GM23338 (cell line): ENCODE measurements at regions not wholly inside any gene's neighbourhood (a gene's known extent, or its start where the extent isn't known, plus 50 kb on each side); places are given as distances from the start of the nearest gene placed in this dataset.

ENCODE experiments used
- ATAC-seq: fragments of 200-7000 bp; cut with Tn5 transposase; 3 replicates; pipeline ENCODE4 v1.9.1; 2020
- DNase-seq: peaks from one replicate; pipeline ENCODE4 v3.0.0-alpha.2; 2015; ENCODE audit warnings: low spot score
- H2AFZ ChIP-seq: fragments of 200-600 bp; sonication (generic); 2 replicates; pipeline ENCODE4 v1.8.0; 2016; ENCODE audit warnings: antibody characterized with exemption, mild to moderate bottlenecking, moderate library complexity
- H3F3A ChIP-seq: fragments of 200-600 bp; sonication (generic); replicated peaks from 2 replicates; pipeline ENCODE4 v1.8.0; 2017; ENCODE audit warnings: antibody characterized with exemption, mixed run types, low read depth
- H3K27ac ChIP-seq: fragments of 200-600 bp; sonication (generic); 2 replicates; pipeline ENCODE4 v1.6.1; 2016; ENCODE audit warnings: low read depth
- H3K27me3 ChIP-seq: fragments of 200-600 bp; sonication (generic); 2 replicates; pipeline ENCODE4 v1.8.0; 2016; ENCODE audit warnings: mild to moderate bottlenecking, mixed run types, moderate library complexity; ENCODE audit not compliant: insufficient read depth
- H3K36me3 ChIP-seq: fragments of 200-600 bp; sonication (generic); 2 replicates; pipeline ENCODE4 v1.8.0; 2016; ENCODE audit warnings: mild to moderate bottlenecking; ENCODE audit not compliant: insufficient read depth
- H3K4me1 ChIP-seq: fragments of 200-600 bp; sonication (generic); 2 replicates; pipeline ENCODE4 v1.8.0; 2016; ENCODE audit warnings: mild to moderate bottlenecking, moderate library complexity; ENCODE audit not compliant: insufficient read depth
- H3K4me2 ChIP-seq: fragments of 200-600 bp; sonication (generic); 2 replicates; pipeline ENCODE4 v1.7.1; 2017; ENCODE audit warnings: mixed run types
- H3K4me3 ChIP-seq: fragments of 200-600 bp; sonication (generic); 2 replicates; pipeline ENCODE4 v1.6.1; 2016; ENCODE audit warnings: mixed run types
- H3K79me2 ChIP-seq: fragments of 200-600 bp; sonication (generic); replicated peaks from 2 replicates; pipeline ENCODE4 v1.8.0; 2017; ENCODE audit warnings: mild to moderate bottlenecking; ENCODE audit not compliant: insufficient read depth
- H3K9me2 ChIP-seq: fragments of 200-600 bp; sonication (generic); 2 replicates; pipeline ENCODE4 v1.8.0; 2017; ENCODE audit not compliant: insufficient read depth
- H4K20me1 ChIP-seq: fragments of 200-600 bp; sonication (generic); replicated peaks from 2 replicates; pipeline ENCODE4 v1.8.0; 2017; ENCODE audit warnings: mild to moderate bottlenecking; ENCODE audit not compliant: insufficient read depth
- H3K27ac Mint-ChIP-seq: 2 replicates; pipeline ENCODE4 v1.8.0; 2020; ENCODE audit warnings: inconsistent platforms, mild to moderate bottlenecking, moderate library complexity, mixed read lengths
- H3K27me3 Mint-ChIP-seq: 3 replicates; pipeline ENCODE4 v1.8.0; 2022; ENCODE audit warnings: low read depth, mild to moderate bottlenecking, moderate library complexity, mixed read lengths, inconsistent platforms; ENCODE audit not compliant: insufficient read depth, poor library complexity
- H3K36me3 Mint-ChIP-seq: 3 replicates; pipeline ENCODE4 v1.8.0; 2021; ENCODE audit warnings: low read depth, mild to moderate bottlenecking, inconsistent platforms, moderate library complexity, mixed read lengths
- H3K4me1 Mint-ChIP-seq: 3 replicates; pipeline ENCODE4 v1.8.0; 2020; ENCODE audit warnings: mild to moderate bottlenecking, inconsistent platforms, mixed read lengths
- H3K4me3 Mint-ChIP-seq: 3 replicates; pipeline ENCODE4 v1.8.0; 2021; ENCODE audit warnings: moderate library complexity, mild to moderate bottlenecking, inconsistent platforms, mixed read lengths
- H3K9me3 Mint-ChIP-seq: 3 replicates; pipeline ENCODE4 v1.8.0; 2020; ENCODE audit warnings: moderate library complexity, mild to moderate bottlenecking, inconsistent platforms, mixed read lengths
- CREB1 ChIP-seq: fragments of 250-450 bp; sonication (Bioruptor Pico); IDR thresholded peaks from 2 replicates; pipeline ENCODE4 v1.5.0; 2020; ENCODE audit warnings: low read depth, mild to moderate bottlenecking, moderate library complexity
- EZH2 ChIP-seq: fragments of 200-600 bp; sonication (generic); IDR thresholded peaks from one replicate; pipeline ENCODE4 v1.8.0; 2017; ENCODE audit warnings: antibody characterized with exemption, mild to moderate bottlenecking, low read depth; ENCODE audit not compliant: unreplicated experiment
- EZH2phosphoT487 ChIP-seq: fragments of 200-600 bp; sonication (generic); IDR thresholded peaks from one replicate; pipeline ENCODE4 v1.8.1; 2018; ENCODE audit warnings: antibody characterized with exemption; ENCODE audit not compliant: unreplicated experiment
- JUNB ChIP-seq: IDR thresholded peaks from one replicate; pipeline ENCODE4 v1.6.1; 2016; ENCODE audit warnings: antibody characterized with exemption; ENCODE audit not compliant: unreplicated experiment
- POLR2AphosphoS5 ChIP-seq: IDR thresholded peaks from 2 replicates; pipeline ENCODE4 v1.6.1; 2016; ENCODE audit warnings: antibody characterized with exemption, low read depth
- REST ChIP-seq: IDR thresholded peaks from one replicate; pipeline ENCODE4 v1.6.1; 2018; ENCODE audit warnings: antibody characterized with exemption; ENCODE audit not compliant: unreplicated experiment
- ZNF114 ChIP-seq: fragments of 250-450 bp; sonication (Bioruptor Pico); IDR thresholded peaks from 2 replicates; pipeline ENCODE4 v1.5.0; 2020; ENCODE audit warnings: mild to moderate bottlenecking, moderate library complexity
- ZNF331 ChIP-seq: fragments of 250-450 bp; sonication (Bioruptor Pico); IDR thresholded peaks from 2 replicates; pipeline ENCODE4 v1.5.0; 2020; ENCODE audit warnings: low read depth, mild to moderate bottlenecking, moderate library complexity
- TF ChIP-seq, protein P1 (sequence below): fragments of 250-450 bp; sonication (Bioruptor Pico); IDR thresholded peaks from 2 replicates; pipeline ENCODE4 v1.5.0; 2020; ENCODE audit warnings: mild to moderate bottlenecking, moderate library complexity
- TF ChIP-seq, protein P2 (sequence below): IDR thresholded peaks from 2 replicates; pipeline ENCODE4 v1.6.1; 2016; ENCODE audit warnings: antibody characterized with exemption
- TF ChIP-seq, protein P3 (sequence below), 2 experiments: fragments of 200-600 bp in 1 of 2; sonication (generic) in 1 of 2; conservative IDR thresholded peaks; 2 replicates each; pipeline versions ENCODE4 v1.5.1 to v1.6.1; 2016 to 2017; ENCODE audit warnings: antibody characterized with exemption in 2 of 2, low read depth in 2 of 2, mild to moderate bottlenecking in 2 of 2, moderate library complexity in 1 of 2

DNA sequence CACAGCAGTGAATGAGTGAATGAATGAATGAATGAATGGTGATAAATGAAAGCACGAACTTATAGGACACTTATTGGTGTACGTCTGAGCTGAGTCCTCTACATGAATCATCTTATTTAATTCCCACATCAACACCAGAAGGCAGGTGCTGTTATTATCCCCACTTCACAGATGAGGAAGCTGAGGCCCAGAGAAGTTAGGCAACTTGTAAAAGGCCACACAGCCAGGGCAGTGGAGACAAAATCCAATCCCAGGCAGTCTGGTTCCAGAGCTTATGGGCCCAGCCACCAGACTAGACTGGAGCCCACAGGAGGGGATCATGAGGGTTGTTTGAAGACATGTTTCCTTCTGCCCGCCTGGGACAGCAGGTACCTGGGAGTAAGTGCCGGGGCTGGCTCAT is 364.0 kb downstream of the MN1 start (continued):
- TF ChIP-seq, protein P1, sequence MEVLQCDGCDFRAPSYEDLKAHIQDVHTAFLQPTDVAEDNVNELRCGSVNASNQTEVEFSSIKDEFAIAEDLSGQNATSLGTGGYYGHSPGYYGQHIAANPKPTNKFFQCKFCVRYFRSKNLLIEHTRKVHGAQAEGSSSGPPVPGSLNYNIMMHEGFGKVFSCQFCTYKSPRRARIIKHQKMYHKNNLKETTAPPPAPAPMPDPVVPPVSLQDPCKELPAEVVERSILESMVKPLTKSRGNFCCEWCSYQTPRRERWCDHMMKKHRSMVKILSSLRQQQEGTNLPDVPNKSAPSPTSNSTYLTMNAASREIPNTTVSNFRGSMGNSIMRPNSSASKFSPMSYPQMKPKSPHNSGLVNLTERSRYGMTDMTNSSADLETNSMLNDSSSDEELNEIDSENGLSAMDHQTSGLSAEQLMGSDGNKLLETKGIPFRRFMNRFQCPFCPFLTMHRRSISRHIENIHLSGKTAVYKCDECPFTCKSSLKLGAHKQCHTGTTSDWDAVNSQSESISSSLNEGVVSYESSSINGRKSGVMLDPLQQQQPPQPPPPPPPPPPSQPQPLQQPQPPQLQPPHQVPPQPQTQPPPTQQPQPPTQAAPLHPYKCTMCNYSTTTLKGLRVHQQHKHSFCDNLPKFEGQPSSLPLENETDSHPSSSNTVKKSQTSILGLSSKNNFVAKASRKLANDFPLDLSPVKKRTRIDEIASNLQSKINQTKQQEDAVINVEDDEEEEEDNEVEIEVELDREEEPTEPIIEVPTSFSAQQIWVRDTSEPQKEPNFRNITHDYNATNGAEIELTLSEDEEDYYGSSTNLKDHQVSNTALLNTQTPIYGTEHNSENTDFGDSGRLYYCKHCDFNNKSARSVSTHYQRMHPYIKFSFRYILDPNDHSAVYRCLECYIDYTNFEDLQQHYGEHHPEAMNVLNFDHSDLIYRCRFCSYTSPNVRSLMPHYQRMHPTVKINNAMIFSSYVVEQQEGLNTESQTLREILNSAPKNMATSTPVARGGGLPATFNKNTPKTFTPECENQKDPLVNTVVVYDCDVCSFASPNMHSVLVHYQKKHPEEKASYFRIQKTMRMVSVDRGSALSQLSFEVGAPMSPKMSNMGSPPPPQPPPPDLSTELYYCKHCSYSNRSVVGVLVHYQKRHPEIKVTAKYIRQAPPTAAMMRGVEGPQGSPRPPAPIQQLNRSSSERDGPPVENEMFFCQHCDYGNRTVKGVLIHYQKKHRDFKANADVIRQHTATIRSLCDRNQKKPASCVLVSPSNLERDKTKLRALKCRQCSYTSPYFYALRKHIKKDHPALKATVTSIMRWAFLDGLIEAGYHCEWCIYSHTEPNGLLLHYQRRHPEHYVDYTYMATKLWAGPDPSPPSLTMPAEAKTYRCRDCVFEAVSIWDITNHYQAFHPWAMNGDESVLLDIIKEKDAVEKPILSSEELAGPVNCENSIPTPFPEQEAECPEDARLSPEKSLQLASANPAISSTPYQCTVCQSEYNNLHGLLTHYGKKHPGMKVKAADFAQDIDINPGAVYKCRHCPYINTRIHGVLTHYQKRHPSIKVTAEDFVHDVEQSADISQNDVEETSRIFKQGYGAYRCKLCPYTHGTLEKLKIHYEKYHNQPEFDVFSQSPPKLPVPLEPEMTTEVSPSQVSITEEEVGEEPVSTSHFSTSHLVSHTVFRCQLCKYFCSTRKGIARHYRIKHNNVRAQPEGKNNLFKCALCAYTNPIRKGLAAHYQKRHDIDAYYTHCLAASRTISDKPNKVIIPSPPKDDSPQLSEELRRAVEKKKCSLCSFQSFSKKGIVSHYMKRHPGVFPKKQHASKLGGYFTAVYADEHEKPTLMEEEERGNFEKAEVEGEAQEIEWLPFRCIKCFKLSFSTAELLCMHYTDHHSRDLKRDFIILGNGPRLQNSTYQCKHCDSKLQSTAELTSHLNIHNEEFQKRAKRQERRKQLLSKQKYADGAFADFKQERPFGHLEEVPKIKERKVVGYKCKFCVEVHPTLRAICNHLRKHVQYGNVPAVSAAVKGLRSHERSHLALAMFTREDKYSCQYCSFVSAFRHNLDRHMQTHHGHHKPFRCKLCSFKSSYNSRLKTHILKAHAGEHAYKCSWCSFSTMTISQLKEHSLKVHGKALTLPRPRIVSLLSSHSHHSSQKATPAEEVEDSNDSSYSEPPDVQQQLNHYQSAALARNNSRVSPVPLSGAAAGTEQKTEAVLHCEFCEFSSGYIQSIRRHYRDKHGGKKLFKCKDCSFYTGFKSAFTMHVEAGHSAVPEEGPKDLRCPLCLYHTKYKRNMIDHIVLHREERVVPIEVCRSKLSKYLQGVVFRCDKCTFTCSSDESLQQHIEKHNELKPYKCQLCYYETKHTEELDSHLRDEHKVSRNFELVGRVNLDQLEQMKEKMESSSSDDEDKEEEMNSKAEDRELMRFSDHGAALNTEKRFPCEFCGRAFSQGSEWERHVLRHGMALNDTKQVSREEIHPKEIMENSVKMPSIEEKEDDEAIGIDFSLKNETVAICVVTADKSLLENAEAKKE: no peak
- TF ChIP-seq ZNF114 (CRISPR knock-in tag) (no peak), ZNF331 (CRISPR knock-in tag) (no peak)

- Histone ChIP-seq H4K20me1 (no peaks in the 10 kb centered on the region), H3K27ac (no peak overlapping the region), H3F3A (0 out of 2 replicates have a peak, but pooled peaks cover 3% of the 10 kb centered on the region), H3K27me3 (no peaks in the 10 kb centered on the region), H3K4me3 (no peak overlapping the region), H2AFZ (peak overlapping the region; percentile 38; the same call in 1 of the 2 replicates), H3K4me1 (peaks cover 32% of the 10 kb centered on the region), H3K9me2 (no peaks in the 10 kb centered on the region), H3K4me2 (no peak overlapping the region), H3K79me2 (no peaks in the 10 kb centered on the region), H3K36me3 (no peaks in the 10 kb centered on the region)
- Mint-ChIP-seq H3K27me3 (peaks cover 6% of the 10 kb centered on the region), H3K9me3 (no peaks in the 10 kb centered on the region), H3K4me1 (peaks cover 47% of the 10 kb centered on the region), H3K27ac (no peak overlapping the region), H3K4me3 (no peak overlapping the region), H3K36me3 (no peaks in the 10 kb centered on the region)
- DNase-seq (no peak), ATAC-seq (no peak)
- TF ChIP-seq REST (no peak), ZNF114 (CRISPR knock-in tag) (no peak), EZH2phosphoT487 (no peak), EZH2 (no peak), CREB1 (CRISPR knock-in tag) (no peak), ZNF331 (CRISPR knock-in tag) (no peak), JUNB (no peak), POLR2AphosphoS5 (no peak)
- TF ChIP-seq, protein P2, sequence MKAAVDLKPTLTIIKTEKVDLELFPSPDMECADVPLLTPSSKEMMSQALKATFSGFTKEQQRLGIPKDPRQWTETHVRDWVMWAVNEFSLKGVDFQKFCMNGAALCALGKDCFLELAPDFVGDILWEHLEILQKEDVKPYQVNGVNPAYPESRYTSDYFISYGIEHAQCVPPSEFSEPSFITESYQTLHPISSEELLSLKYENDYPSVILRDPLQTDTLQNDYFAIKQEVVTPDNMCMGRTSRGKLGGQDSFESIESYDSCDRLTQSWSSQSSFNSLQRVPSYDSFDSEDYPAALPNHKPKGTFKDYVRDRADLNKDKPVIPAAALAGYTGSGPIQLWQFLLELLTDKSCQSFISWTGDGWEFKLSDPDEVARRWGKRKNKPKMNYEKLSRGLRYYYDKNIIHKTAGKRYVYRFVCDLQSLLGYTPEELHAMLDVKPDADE: no peak
- TF ChIP-seq, protein P3, sequence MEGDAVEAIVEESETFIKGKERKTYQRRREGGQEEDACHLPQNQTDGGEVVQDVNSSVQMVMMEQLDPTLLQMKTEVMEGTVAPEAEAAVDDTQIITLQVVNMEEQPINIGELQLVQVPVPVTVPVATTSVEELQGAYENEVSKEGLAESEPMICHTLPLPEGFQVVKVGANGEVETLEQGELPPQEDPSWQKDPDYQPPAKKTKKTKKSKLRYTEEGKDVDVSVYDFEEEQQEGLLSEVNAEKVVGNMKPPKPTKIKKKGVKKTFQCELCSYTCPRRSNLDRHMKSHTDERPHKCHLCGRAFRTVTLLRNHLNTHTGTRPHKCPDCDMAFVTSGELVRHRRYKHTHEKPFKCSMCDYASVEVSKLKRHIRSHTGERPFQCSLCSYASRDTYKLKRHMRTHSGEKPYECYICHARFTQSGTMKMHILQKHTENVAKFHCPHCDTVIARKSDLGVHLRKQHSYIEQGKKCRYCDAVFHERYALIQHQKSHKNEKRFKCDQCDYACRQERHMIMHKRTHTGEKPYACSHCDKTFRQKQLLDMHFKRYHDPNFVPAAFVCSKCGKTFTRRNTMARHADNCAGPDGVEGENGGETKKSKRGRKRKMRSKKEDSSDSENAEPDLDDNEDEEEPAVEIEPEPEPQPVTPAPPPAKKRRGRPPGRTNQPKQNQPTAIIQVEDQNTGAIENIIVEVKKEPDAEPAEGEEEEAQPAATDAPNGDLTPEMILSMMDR (conservative IDR thresholded peaks at IDR 0.05; ENCODE audit: low read depth in 2 of 2): no peak
Measured at GRCh38 chr22:27438271-27438980, 363.1 kb downstream of the MN1 start.
